HG03135 (cell line): ENCODE measurements at regions not wholly inside any gene's neighbourhood (a gene's known extent, or its start where the extent isn't known, plus 50 kb on each side); places are given as distances from the start of the nearest gene placed in this dataset.

ENCODE experiments used
- ATAC-seq: cut with Tn5 transposase; IDR thresholded peaks from one replicate; pipeline ENCODE4 v1.9.1; 2021; ENCODE audit warnings: mild to moderate bottlenecking, moderate library complexity; ENCODE audit not compliant: unreplicated experiment

DNA sequence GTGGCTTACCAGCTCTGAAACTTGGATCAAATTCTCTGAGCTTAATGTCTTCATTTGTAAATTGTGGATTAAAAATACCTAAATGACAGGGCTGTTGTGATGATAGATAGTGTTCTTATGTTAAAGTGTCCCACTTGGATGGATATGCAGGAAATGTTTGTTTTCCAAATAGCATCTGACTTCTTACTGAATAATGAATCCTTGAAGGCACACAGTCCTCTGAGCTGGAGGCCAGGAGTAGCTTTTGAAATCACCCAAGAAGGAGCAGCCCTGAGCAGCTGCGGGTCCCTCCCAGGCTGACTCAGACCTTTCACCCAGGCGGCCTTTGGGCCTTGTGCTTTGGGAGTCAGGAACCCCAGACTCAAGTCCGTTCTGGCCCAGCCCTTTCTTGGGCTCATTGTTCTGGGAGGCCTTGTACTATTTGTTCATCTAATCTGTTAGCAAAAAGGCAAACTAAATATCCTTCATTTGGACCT lies 173.0 kb upstream of the GATA6 start:
- ATAC-seq = no peak

GRCh38 chr18:21997207-21998143 lies 171.9 kb upstream of the GATA6 start:
- ATAC-seq = no peak

- no peak for ATAC-seq
Observed at GRCh38 chr18:21998486-21998885, 170.9 kb upstream of the GATA6 start.

GRCh38 chr18:22001912-22002487 lies 167.4 kb upstream of the GATA6 start:
- ATAC-seq = no peak

DNA sequence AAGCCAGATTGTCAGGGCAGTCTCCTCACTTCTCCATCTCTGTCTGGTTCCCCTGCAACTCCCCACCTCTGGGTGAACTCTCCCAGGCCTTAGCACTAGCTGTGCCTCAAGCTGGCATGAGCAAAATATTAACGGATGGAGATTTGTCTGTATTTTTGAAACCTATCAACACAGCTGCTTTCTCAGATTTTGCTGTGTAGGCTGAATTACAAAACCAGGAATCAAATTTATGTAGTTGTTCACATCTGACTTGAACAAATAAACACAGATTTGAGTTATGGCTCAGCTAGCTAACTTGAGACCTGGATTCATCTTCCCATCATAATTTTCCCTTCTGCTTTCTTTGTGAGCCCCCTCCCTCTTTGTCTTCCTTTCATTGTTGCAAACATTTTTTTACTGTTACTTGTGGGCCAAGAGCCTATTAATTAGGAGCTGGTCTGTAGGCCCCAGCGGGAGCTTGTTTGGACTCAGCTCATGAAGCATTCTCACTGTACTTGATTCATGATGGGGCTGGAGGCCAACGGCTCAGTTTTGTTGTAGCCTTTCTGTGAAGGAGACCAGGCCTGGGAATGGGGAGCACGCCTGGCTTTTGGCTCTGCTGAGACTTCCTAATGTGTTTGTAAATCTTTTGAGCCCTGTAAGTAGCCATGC lies 164.1 kb upstream of the GATA6 start:
- no peak for ATAC-seq

DNA sequence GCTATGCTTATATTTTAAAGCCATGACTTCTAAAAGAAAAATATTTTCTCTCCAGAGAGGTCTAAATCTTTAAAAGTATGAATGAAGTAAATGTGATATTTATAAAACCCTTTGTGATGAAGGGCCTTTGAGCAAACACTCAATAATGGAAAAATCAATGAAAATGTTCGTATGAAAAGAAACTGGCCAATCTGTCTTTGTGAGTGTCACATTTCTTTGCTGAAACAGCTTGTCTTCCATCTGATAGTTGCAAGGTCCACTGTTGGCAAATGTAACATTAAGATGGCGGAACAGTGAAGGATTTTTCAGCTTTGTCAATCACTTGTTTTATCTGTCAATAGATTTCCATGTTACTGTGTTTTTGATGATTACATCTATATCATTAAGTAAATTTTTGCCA lies 162.9 kb upstream of the GATA6 start:
- ATAC-seq = no peak

DNA sequence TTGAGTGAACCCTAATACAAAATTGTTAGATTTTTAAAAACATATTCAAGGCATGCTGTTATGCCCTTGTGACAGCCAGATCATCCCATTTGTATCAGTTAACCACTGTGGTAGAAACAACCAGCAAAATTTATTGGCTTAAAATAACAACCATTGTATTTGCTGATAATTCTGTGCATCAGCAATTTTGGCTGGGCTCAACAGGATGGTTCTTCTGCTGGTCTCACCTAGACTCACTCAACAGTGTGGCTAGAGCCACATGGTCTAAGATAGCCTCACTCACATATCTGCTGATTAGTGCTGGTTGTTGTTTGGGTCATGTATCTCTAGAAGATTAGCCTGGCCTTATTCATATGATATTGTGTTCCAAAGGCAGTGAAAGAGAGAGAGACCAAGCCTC lies 160.1 kb upstream of the GATA6 start:
- ATAC-seq = no peak

GRCh38 chr18:22013993-22014392 lies 155.4 kb upstream of the GATA6 start:
- ATAC-seq = no peak

- no peak for ATAC-seq
Observed at GRCh38 chr18:22015156-22015555, 154.2 kb upstream of the GATA6 start.

DNA sequence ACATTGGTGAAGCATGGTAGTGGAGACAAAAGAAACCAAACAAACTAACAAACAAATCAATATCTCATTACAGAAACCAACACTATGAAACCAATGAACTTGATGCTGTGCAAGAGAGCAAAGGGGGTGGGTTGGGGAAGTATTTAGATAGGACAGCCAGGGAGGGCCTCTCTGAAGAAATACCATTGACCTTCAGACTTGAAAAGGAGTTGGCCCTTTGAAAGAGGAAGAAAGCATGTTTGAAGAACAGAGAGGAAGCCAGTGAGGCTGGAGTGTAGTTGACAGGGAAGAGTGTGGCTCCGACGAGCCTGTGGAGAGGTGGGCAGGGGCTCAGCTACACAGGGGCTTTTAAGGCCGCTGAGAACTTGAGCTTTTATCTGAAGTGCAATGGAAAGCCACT lies 151.0 kb upstream of the GATA6 start:
- ATAC-seq = no peak

- ATAC-seq = no peak
Observed at GRCh38 chr18:22019193-22019592, 150.2 kb upstream of the GATA6 start.

GRCh38 chr18:22020127-22020866 lies 149.1 kb upstream of the GATA6 start:
- no peak for ATAC-seq

DNA sequence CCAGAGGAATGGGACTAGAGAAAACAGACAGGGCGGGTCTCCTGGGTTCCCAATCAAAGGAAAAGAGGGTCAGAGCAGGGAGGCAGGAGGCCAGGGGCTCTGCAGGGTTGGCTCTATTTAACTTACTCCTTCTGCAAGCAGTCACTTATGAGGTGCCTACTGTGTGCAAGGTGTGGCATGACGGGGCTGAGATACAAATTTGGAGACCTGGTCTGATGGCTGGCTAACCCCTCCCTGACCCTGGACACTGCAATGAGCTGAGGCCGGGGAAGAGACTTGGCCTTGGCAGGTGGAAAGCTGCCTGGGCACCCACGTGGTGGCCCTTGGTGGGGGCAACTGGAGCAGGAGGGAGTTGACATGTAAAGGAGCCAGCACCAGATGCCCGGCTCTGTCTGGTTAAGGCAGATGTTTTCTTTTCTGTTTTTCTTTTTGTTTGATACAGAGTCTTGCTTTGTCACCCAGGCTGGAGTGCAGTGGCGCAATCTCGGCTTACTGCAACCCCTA lies 148.5 kb upstream of the GATA6 start:
- no peak for ATAC-seq

- no peak for ATAC-seq
Observed at GRCh38 chr18:22021701-22022100, 147.7 kb upstream of the GATA6 start.

GRCh38 chr18:22024924-22025323 lies 144.5 kb upstream of the GATA6 start:
- no peak for ATAC-seq

DNA sequence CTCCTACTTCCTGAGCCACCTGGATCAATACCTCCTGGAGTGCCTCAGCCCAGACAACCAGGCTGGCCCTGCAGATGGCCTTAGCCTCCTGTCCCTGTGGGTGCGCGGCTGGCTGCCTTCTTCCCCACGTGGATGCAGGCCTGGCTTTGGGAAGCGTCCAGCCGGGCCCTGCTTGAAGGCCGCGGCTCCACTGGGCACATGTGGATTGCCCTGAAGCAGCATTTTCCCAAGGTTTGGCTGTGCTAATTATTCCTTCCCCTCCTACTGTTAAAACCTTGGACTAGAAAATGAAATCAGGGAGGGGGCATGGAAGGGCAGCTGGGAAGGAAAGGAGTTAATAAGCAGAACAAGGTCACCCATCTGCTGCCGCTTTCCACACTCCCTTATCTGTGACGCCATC lies 143.0 kb upstream of the GATA6 start:
- ATAC-seq = no peak

GRCh38 chr18:22026889-22027288 lies 142.5 kb upstream of the GATA6 start:
- no peak for ATAC-seq

- ATAC-seq = no peak
Observed at GRCh38 chr18:22031611-22032010, 137.8 kb upstream of the GATA6 start.

DNA sequence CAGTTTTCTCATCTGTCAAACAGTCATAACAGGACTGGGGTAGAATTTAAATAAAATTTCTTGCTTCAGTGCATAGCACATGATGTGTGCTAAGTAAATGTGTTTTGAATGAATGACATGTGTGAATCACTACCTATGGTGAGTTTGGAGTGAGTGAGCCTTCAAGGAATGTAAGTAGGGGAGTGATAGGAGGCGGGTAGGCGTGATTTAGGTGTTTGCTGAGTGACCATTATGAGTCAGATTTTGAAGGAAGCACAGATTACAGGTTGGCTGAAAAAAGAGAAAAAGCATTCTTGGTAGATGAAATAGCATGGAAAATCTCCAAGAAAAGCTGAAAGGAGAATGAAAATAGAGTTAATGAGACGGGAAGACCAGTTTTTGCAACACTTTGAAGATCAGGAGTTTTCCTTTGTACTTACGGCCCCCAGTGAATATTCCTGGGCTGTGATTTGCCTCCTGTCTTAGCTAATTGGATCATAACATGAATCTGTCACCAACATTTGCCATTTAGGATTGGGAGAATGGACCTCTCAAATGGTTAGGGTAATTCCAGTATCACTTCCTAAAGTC lies 136.9 kb upstream of the GATA6 start:
- no peak for ATAC-seq

- no peak for ATAC-seq
Observed at GRCh38 chr18:22033085-22033484, 136.3 kb upstream of the GATA6 start.

- ATAC-seq = no peak
Observed at GRCh38 chr18:22034276-22034675, 135.1 kb upstream of the GATA6 start.
